ENCODE measurements at regions not wholly inside any gene's neighbourhood (a gene's known extent, or its start where the extent isn't known, plus 50 kb on each side); places are given as distances from the start of the nearest gene placed in this dataset.

DNA sequence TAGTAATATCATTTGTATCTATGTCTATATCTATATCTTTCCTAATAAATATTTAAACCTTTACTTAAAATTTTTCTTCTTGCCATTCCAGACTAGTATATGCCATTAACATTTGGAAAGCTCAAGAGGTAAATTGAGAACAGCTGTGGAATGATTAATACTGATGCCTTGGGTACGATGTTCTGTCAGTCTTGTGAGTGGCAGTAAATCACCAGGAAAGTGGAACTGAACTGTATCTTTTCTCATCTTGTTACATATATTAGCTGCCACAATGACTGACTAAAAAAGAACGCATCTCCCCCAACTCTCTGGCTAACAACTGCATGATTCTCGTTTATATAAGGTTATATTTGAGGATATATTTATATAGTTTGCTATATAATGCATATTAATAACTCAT lies 137.0 kb upstream of the ASCC3 start:
- Mint-ChIP-seq H3K4me1 (ENCODE audit: low read depth) (no peaks in the 10 kb centered on the region), H3K27ac (no peak overlapping the region), H3K9me3 (no peaks in the 10 kb centered on the region), H3K27me3 (ENCODE audit: low read depth) (no peaks in the 10 kb centered on the region), H3K36me3 (ENCODE audit: low read depth) (no peaks in the 10 kb centered on the region), H3K4me3 (no peak overlapping the region)
- intact Hi-C loops (cut with micrococcal nuclease) = no loop called here
- DNase-seq = no peak
- CTCF ChIA-PET = no interaction called here

DNA sequence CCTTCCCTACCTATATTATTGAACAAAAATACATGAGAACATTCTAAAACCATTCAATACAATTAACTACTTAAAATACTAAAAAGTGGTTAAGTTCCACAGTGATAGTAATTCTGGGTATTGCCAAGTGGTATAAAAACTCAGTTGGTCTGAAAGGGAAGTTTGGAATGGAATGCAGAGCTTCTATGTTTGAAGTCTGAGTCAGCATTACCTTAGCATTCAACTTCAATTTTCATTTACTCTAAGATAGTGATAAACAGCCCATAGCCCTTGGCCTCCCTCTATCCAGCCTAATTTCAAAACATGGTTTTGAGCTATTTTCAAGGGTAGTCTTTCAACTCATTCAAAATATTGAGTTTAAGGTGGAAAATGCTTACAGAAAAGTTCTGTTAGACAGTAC lies 140.4 kb upstream of the ASCC3 start:
- intact Hi-C loops (cut with micrococcal nuclease) = no loop called here
- CTCF ChIA-PET = no interaction called here
- H3K4me1 Mint-ChIP-seq (ENCODE audit: low read depth) = no peaks in the 10 kb centered on the region
- no peak overlapping the region for H3K4me3 Mint-ChIP-seq
- peaks cover 2% of the 10 kb centered on the region for H3K36me3 Mint-ChIP-seq (ENCODE audit: low read depth)
- DNase-seq = no peak
- H3K9me3 Mint-ChIP-seq = peaks cover 2% of the 10 kb centered on the region
- H3K27ac Mint-ChIP-seq = no peak overlapping the region
- no peaks in the 10 kb centered on the region for H3K27me3 Mint-ChIP-seq (ENCODE audit: low read depth)

DNA sequence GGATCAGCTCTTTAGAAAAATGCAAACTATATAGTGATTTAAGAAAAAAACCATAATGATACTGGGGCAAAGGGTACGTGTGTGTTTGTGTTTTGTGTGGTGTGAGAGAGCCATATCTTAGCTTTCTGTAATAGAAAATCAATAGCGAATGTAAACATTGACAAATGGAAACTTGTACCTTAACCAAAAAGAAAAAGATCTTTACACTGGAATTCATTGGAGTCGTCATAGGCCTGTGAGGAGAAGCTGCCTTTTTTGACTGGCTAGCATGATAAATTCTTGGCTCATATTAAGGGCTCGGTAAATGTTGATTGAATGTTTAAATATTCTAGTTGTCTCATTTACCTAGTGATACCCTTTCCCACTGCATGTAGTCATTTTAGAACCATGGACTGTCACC lies 161.8 kb upstream of the ASCC3 start:
- CTCF ChIA-PET = no interaction called here

DNA sequence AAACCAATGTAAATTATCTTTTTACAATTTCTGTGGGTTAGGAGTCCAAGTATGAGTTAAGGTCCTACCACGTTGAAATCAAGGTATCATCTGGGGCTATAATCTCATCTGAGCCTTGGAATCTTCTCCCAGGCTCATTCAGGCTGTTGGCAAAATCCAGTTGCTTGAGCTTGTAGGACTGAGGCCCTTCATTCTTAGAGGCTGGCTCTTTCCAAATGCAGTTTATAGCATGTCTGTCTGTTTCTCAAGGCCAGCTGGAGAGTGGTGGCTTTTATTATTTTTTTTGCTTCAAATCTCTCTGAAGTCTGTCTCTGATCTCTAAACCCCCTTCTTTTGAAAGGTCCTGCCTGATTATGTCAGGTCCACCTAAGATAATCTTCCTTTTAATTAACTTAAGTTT lies 177.2 kb upstream of the ASCC3 start:
- Mint-ChIP-seq H3K36me3 (ENCODE audit: low read depth) (no peaks in the 10 kb centered on the region), H3K9me3 (no peaks in the 10 kb centered on the region), H3K4me3 (no peak overlapping the region), H3K27me3 (ENCODE audit: low read depth) (no peaks in the 10 kb centered on the region), H3K4me1 (ENCODE audit: low read depth) (no peaks in the 10 kb centered on the region), H3K27ac (no peak overlapping the region)
- intact Hi-C loops (cut with micrococcal nuclease) = no loop called here
- no peak for DNase-seq
- CTCF ChIA-PET = no interaction called here

More for the DNA sequence above, 161.8 kb upstream of the ASCC3 start:
- Mint-ChIP-seq H3K27me3 (ENCODE audit: low read depth) (no peaks in the 10 kb centered on the region), H3K27ac (no peak overlapping the region), H3K4me1 (ENCODE audit: low read depth) (no peaks in the 10 kb centered on the region), H3K9me3 (peaks cover 3% of the 10 kb centered on the region), H3K4me3 (no peak overlapping the region), H3K36me3 (ENCODE audit: low read depth) (no peaks in the 10 kb centered on the region)
- DNase-seq = no peak
- intact Hi-C loops (cut with micrococcal nuclease) = no loop called here

DNA sequence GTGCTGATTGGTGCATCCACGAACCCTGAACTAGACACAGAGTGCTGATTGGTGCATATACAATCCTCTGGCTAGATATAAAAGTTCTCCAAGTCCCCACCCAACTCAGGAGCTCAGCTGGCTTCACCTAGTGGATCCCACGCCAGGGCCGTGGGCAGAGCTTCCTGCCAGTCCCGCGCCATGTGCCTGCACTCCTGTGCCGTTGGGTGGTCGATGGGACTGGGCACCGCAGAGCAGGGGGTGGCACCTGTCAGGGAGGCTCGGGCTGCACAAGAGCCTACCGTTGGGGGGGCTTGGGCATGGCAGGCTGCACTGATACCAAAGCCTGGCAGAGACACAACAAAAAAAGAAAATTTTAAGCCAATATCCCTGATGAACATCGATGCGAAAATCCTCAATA lies 185.4 kb upstream of the ASCC3 start:
- Mint-ChIP-seq H3K27ac (no peak overlapping the region), H3K4me3 (no peak overlapping the region), H3K36me3 (ENCODE audit: low read depth) (no peaks in the 10 kb centered on the region), H3K4me1 (ENCODE audit: low read depth) (no peaks in the 10 kb centered on the region), H3K27me3 (ENCODE audit: low read depth) (no peaks in the 10 kb centered on the region), H3K9me3 (peaks cover 17% of the 10 kb centered on the region)
- CTCF ChIA-PET = no interaction called here
- DNase-seq = no peak
- intact Hi-C loops (cut with micrococcal nuclease) = no loop called here

DNA sequence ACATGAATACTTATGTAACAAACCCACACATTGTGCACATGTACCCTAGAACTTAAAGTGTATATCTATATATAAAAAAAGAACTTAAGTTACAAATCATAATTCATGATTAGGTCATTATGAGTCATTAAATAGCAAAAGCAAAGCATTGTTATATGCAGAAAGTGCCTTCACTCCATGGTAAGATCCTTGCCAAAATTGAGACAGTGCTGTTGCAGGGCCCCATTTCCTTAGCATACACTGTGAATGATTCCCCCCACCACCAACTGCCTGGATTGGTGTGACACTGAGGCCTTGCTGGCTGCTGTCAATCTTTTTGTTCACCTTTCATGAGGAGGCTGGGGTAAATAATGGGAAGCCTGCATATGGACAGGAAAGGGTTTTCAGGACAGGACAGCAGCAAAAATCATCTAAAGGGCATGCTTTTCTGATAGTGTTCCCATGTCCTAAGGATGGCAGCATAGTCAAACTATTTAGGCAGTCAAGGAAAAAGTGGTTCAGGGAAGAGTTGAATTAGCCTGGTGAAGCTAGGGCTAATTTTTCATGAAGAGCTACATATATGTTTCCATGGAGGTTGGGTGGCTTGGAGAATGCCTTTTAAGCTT lies 188.2 kb upstream of the ASCC3 start:
- no peaks in the 10 kb centered on the region for H3K36me3 Mint-ChIP-seq (ENCODE audit: low read depth)
- H3K4me3 Mint-ChIP-seq = no peak overlapping the region
- intact Hi-C loops (cut with micrococcal nuclease) = no loop called here
- H3K27ac Mint-ChIP-seq = no peak overlapping the region
- DNase-seq = no peak
- peaks cover 17% of the 10 kb centered on the region for H3K9me3 Mint-ChIP-seq
- CTCF ChIA-PET = no interaction called here
- no peaks in the 10 kb centered on the region for H3K27me3 Mint-ChIP-seq (ENCODE audit: low read depth)
- no peaks in the 10 kb centered on the region for H3K4me1 Mint-ChIP-seq (ENCODE audit: low read depth)

DNA sequence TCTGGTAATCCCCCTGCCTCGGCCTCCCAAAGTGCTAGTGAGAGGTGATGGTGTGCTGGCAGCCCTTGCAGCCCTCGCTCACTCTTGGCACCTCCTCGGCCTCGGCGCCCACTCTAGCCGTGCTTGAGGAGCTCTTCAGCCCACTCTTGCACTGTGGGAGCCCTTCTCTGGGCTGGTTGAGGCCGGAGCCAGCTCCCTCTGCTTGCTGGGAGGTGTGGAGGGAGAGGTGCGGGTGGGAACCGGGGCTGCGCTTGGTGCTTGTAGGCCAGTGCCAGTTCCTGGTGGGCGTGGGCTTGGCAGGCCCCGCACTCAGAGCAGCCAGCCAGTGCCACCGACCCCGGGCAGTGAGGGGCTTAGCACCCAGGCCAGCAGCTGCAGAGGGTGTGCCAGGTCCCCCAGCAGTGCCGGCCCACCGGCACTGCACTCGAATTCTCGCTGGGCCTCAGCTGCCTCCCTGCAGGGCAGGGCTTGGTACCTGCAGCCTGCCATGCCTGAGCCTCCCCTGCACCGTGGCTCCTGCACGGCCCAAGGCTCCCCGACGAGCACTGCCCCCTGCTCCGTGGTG lies 189.0 kb upstream of the ASCC3 start:
- H3K27me3 Mint-ChIP-seq (ENCODE audit: low read depth) = no peaks in the 10 kb centered on the region
- DNase-seq = no peak
- no peaks in the 10 kb centered on the region for H3K36me3 Mint-ChIP-seq (ENCODE audit: low read depth)
- CTCF ChIA-PET = no interaction called here
- no peaks in the 10 kb centered on the region for H3K4me1 Mint-ChIP-seq (ENCODE audit: low read depth)
- peaks cover 14% of the 10 kb centered on the region for H3K9me3 Mint-ChIP-seq
- no peak overlapping the region for H3K4me3 Mint-ChIP-seq
- no peak overlapping the region for H3K27ac Mint-ChIP-seq
- intact Hi-C loops (cut with micrococcal nuclease) = no loop called here

DNA sequence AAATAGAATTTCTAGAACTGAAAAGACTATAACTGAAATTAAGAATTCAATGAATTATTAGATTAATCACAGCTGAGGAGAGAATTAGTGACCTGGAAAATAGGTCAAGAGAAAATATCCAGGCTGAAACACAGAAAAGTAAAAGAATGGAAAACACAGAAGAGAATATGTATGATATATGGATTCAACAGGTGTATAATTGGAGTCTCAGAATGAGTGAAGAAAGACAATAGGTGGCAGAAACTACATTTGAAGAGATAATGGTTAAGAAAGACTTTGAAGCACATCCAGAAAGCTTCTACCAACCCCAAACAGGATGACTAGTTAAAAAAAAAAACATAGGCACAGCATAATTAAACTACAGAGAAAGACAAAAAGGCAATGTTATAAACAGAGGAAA lies 196.2 kb upstream of the ASCC3 start:
- H3K4me3 Mint-ChIP-seq = no peak overlapping the region
- no peaks in the 10 kb centered on the region for H3K4me1 Mint-ChIP-seq (ENCODE audit: low read depth)
- CTCF ChIA-PET = no interaction called here
- peaks cover 8% of the 10 kb centered on the region for H3K9me3 Mint-ChIP-seq
- no peaks in the 10 kb centered on the region for H3K36me3 Mint-ChIP-seq (ENCODE audit: low read depth)
- intact Hi-C loops (cut with micrococcal nuclease) = no loop called here
- no peak overlapping the region for H3K27ac Mint-ChIP-seq
- H3K27me3 Mint-ChIP-seq (ENCODE audit: low read depth) = no peaks in the 10 kb centered on the region
- DNase-seq = no peak

DNA sequence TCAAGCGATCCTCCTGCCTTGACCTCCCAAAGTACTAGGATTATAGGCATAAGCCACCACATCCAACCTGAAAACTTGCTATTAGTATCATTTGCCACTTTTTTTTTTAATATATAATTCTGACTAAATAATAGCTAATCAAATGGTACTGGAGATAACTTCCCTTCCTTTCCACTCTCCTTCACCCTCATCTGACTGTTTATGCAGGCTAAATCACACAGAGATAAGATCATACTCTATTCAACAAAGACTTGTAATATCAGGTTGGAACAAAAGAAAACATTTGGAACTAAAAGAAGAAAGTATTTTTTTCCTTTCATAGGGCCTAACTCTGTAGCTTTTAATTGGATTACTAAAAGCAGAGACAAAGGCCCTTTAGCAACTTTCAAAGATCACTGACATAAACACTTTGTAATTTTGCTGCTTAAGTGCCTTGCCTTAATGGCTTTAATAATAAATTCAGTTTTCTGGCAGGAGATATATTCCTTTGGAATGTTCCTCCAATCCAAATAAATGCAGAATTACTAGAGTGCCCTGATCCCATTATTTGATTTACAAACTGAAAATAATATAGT lies 198.7 kb upstream of the ASCC3 start:
- Mint-ChIP-seq H3K27me3 (ENCODE audit: low read depth) (peaks cover 3% of the 10 kb centered on the region), H3K9me3 (peaks cover 8% of the 10 kb centered on the region), H3K27ac (no peak overlapping the region), H3K4me1 (ENCODE audit: low read depth) (no peaks in the 10 kb centered on the region), H3K4me3 (no peak overlapping the region), H3K36me3 (ENCODE audit: low read depth) (no peaks in the 10 kb centered on the region)
- no peak for DNase-seq
- intact Hi-C loops (cut with micrococcal nuclease) = no loop called here
- CTCF ChIA-PET = no interaction called here

DNA sequence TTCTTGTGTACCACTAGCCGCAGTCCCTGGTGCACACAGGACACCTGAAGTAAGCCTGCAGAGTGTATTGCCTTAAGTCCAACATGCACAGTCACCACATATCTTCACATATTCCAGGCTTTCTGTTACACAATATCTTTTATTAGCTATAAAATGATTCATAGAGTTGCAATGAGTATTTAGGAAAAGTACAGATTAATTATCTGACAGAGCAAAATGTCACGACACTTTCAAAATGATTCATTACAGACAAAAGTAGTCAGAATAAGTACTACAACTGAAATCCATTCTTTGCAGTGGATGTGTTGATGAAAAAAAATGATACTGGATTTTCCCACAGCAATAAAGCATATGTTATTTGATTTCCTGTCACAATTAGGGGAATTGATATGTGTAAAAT lies 199.5 kb upstream of the ASCC3 start:
- intact Hi-C loops (cut with micrococcal nuclease) = no loop called here
- no peaks in the 10 kb centered on the region for H3K36me3 Mint-ChIP-seq (ENCODE audit: low read depth)
- no peak overlapping the region for H3K27ac Mint-ChIP-seq

DNA sequence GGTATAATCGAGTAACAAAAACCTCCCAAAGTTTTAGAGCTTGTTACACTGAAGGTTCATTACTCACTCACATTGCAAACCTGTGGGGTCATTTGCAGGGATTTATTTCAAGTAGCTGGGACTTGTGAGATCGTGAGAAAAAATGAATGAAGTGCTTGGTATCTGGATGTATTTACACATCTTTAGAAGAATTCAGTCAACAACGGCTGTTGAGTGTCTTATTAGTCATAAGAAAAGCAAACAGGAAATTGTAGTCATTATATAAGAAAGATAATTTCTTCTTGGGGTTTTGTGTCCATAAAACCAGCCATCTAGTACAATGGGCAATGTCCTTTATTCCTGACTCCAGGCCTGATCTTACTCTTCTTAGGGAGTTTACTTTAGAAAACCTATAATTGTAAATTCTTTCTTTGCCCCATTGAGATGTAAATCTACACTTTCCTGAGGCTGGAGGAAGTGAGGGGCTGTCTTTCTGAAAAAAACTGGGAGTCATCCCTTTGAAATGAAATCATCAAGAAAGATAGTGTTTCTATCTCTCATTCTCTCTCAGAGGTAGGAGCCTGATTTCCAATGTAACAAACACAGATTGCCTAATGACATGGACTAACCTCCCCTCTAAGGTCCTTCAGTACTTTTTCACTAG lies 202.5 kb upstream of the ASCC3 start:
- H3K4me1 Mint-ChIP-seq (ENCODE audit: low read depth) = no peaks in the 10 kb centered on the region
- H3K27ac Mint-ChIP-seq = no peak overlapping the region
- no peaks in the 10 kb centered on the region for H3K9me3 Mint-ChIP-seq
- DNase-seq = no peak
- H3K36me3 Mint-ChIP-seq (ENCODE audit: low read depth) = no peaks in the 10 kb centered on the region
- intact Hi-C loops (cut with micrococcal nuclease) = no loop called here
- H3K4me3 Mint-ChIP-seq = no peak overlapping the region
- H3K27me3 Mint-ChIP-seq (ENCODE audit: low read depth) = peaks cover 9% of the 10 kb centered on the region
- CTCF ChIA-PET = interaction anchor here (0.7 kb wide), 1 partner anchor 23 kb away, joined by 3 read pairs; no protein-coding TSS in a partner anchor

More for the DNA sequence above, 199.5 kb upstream of the ASCC3 start:
- no peaks in the 10 kb centered on the region for H3K4me1 Mint-ChIP-seq (ENCODE audit: low read depth)
- no peak overlapping the region for H3K4me3 Mint-ChIP-seq
- CTCF ChIA-PET = no interaction called here
- no peak for DNase-seq
- peaks cover 8% of the 10 kb centered on the region for H3K9me3 Mint-ChIP-seq
- peaks cover 3% of the 10 kb centered on the region for H3K27me3 Mint-ChIP-seq (ENCODE audit: low read depth)

DNA sequence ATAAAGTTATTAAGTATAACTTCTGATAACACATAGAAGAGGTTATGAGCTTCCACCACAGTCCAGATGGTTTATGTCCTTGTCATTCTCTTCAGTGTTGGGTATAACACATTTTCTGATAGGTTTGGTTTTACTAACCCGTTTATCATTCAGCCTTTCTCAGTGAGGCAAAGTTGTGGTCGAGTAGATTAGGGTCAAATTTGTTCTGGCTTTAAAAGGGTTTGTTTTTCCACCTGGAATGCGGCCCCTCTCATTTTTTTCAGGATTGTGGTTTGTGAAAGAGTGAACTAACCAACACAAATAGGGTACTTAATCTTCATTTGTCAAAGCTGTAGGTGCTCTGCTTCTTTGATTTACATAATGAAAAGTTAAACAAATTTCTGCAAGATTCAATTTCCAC lies 204.2 kb upstream of the ASCC3 start:
- Mint-ChIP-seq H3K9me3 (peaks cover 2% of the 10 kb centered on the region), H3K4me1 (ENCODE audit: low read depth) (no peaks in the 10 kb centered on the region), H3K27me3 (ENCODE audit: low read depth) (peaks cover 10% of the 10 kb centered on the region), H3K4me3 (no peak overlapping the region), H3K27ac (no peak overlapping the region), H3K36me3 (ENCODE audit: low read depth) (no peaks in the 10 kb centered on the region)
- intact Hi-C loops (cut with micrococcal nuclease) = no loop called here
- no peak for DNase-seq
- CTCF ChIA-PET = interaction anchor here (0.7 kb wide), 1 partner anchor 15 kb away, joined by 3 read pairs; no protein-coding TSS in a partner anchor

DNA sequence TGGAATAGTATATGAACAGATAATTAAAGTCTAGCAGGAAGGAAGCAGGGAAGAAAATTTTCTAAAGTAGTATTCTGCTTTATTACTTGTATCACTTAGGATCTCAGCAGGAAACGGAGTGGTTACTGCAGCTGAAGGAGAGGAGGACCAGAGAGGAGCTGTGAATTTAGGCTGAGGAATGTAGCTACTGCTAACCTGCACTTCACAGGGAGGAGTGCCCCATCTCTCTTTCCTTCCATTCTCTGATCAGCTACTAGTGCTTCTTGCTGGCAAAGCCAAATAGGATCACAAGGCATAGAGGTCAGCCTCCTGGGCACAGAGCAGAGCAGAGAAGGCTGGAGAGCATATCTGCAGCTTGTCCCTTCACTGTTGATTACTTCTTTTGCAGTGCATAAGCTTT lies 205.3 kb upstream of the ASCC3 start:
- no peaks in the 10 kb centered on the region for H3K36me3 Mint-ChIP-seq (ENCODE audit: low read depth)

More for the DNA sequence above, 205.3 kb upstream of the ASCC3 start:
- Mint-ChIP-seq H3K9me3 (peaks cover 6% of the 10 kb centered on the region), H3K27me3 (ENCODE audit: low read depth) (peaks cover 10% of the 10 kb centered on the region), H3K27ac (no peak overlapping the region), H3K4me1 (ENCODE audit: low read depth) (no peaks in the 10 kb centered on the region), H3K4me3 (no peak overlapping the region)
- CTCF ChIA-PET = no interaction called here
- intact Hi-C loops (cut with micrococcal nuclease) = no loop called here
- no peak for DNase-seq

Data from activated naive CD4-positive, alpha-beta T cell treated with anti-CD3 and anti-CD28 coated beads for 36 hours (primary cell).